K562 (cell line): ENCODE measurements at regions not wholly inside any gene's neighbourhood (a gene's known extent, or its start where the extent isn't known, plus 50 kb on each side); places are given as distances from the start of the nearest gene placed in this dataset.
"Not testable (repeated sequence)": the region's sequence is repeated elsewhere in the genome, so short reads cannot be mapped to it uniquely, and the experiment has no call there.

Experiments used
- ATAC-seq: fragments of 200-7000 bp; cut with Tn5 transposase; 3 replicates; pipeline ENCODE4 v1.9.1; 2020; ENCODE audit warnings: moderate library complexity
- BruUV-seq: library from RNA; stranded (reverse); fragments of 400-500 nt; replicated peaks from 2 replicates; lab custom pipeline; 2021; lab: Mats Ljungman, UMichigan
- CTCF ChIA-PET: fragments of 300-600 bp; formaldehyde crosslinking; extraction: SDS; loops from one replicate; lab custom pipeline; 2021; ENCODE audit warnings: low intra/inter-chr PET ratio; lab: Yijun Ruan, JAX
- POLR2A ChIA-PET: fragments of 300-600, 350-650 bp; sonication (Branson Sonifier 250); formaldehyde crosslinking; extraction: SDS; loops from one replicate; lab custom pipeline; 2021; ENCODE audit warnings: antibody characterized with exemption, inconsistent platforms; lab: Yijun Ruan, JAX
- DNase-seq, 4 experiments: peaks; one replicate each; pipeline versions ENCODE4 v3.0.0 to v3.0.0-alpha.2; 2011 to 2018; ENCODE audit warnings: low spot score in 3 of 4, mixed read lengths in 3 of 4; ENCODE audit errors: extremely low read depth in 1 of 4
- FAIRE-seq: peaks from 2 replicates; lab custom pipeline; 2011; peaks lifted over from hg19 to GRCh38; lab: Jason Lieb, UNC
- H2AFZ ChIP-seq: 2 replicates; pipeline ENCODE4 v1.6.0; 2011; ENCODE audit warnings: low read depth, low read length, control low read depth, inconsistent platforms
- H3K27ac ChIP-seq: fragments of 200-600 bp; 3 replicates; pipeline ENCODE4 v1.8.0; 2011; ENCODE audit warnings: low read depth, mild to moderate bottlenecking, control low read depth, inconsistent platforms, low read length, moderate library complexity, mixed read lengths; ENCODE audit errors: extremely low read depth
- H3K27me3 ChIP-seq, 2 experiments: fragments of 300-600 bp in 1 of 2; 2 replicates in 1 of 2; 3 replicates in 1 of 2; pipeline versions ENCODE4 v1.6.0 to v1.8.0; 2011; ENCODE audit warnings: inconsistent platforms in 2 of 2, low read length in 2 of 2, mild to moderate bottlenecking in 1 of 2, mixed read lengths in 1 of 2, moderate library complexity in 1 of 2; ENCODE audit not compliant: control insufficient read depth in 2 of 2, insufficient read depth in 2 of 2
- H3K36me3 ChIP-seq: fragments of 300-600 bp; 3 replicates; pipeline ENCODE4 v1.8.0; 2011; ENCODE audit warnings: mild to moderate bottlenecking, low read length, inconsistent platforms; ENCODE audit not compliant: control insufficient read depth, insufficient read depth
- H3K4me1 ChIP-seq, 2 experiments: fragments of 200-600 bp in 1 of 2; replicated peaks in 1 of 2; 2 replicates in 1 of 2; 3 replicates in 1 of 2; pipeline versions ENCODE4 v1.5.1 to v1.8.0; 2011; ENCODE audit warnings: inconsistent platforms in 2 of 2, low read length in 2 of 2, mild to moderate bottlenecking in 1 of 2, mixed read lengths in 1 of 2, moderate library complexity in 1 of 2; ENCODE audit not compliant: control insufficient read depth in 2 of 2, insufficient read depth in 2 of 2
- H3K4me2 ChIP-seq: 2 replicates; pipeline ENCODE4 v1.6.1; 2011; ENCODE audit warnings: low read length, control low read depth, inconsistent platforms, mixed read lengths; ENCODE audit not compliant: insufficient read depth
- H3K4me3 ChIP-seq: fragments of 200-600 bp; sonication (generic), shearing (Covaris generic); 2 replicates; pipeline ENCODE4 v1.5.1; 2016; ENCODE audit warnings: control low read depth, inconsistent platforms
- H3K79me2 ChIP-seq: fragments of 200-600 bp; 3 replicates; pipeline ENCODE4 v1.8.0; 2011; ENCODE audit warnings: low read length, inconsistent platforms; ENCODE audit not compliant: control insufficient read depth, insufficient read depth
- H3K9ac ChIP-seq, 2 experiments: 2 replicates each; pipeline versions ENCODE4 v1.6.0 to v1.6.1; 2011; ENCODE audit warnings: low read depth in 2 of 2, low read length in 2 of 2, control low read depth in 1 of 2, inconsistent platforms in 1 of 2, mild to moderate bottlenecking in 1 of 2, mixed read lengths in 1 of 2; ENCODE audit not compliant: insufficient read depth in 1 of 2
- H3K9me1 ChIP-seq: one replicate; pipeline ENCODE4 v1.6.0; 2011; ENCODE audit warnings: inconsistent platforms, mild to moderate bottlenecking, low read length, moderate library complexity; ENCODE audit not compliant: control insufficient read depth, insufficient read depth
- H3K9me3 ChIP-seq: replicated peaks from 2 replicates; pipeline ENCODE4 v1.5.1; 2011; ENCODE audit warnings: low read depth, low read length, inconsistent platforms; ENCODE audit not compliant: control insufficient read depth, insufficient read depth
- H4K20me1 ChIP-seq: replicated peaks from 2 replicates; pipeline ENCODE4 v1.6.1; 2011; ENCODE audit warnings: low read length, inconsistent platforms, mixed read lengths; ENCODE audit not compliant: control insufficient read depth, insufficient read depth
- BCOR ChIP-seq: fragments of 450-650 bp; IDR thresholded peaks from 2 replicates; pipeline ENCODE4 v1.6.1; 2016
- KDM1A ChIP-seq, 2 experiments: fragments of 450-650 bp; IDR thresholded peaks; 2 replicates each; pipeline ENCODE4 v1.6.1; 2016; ENCODE audit warnings: mild to moderate bottlenecking in 2 of 2
- PHB2 ChIP-seq: fragments of 450-650 bp; IDR thresholded peaks from 2 replicates; pipeline ENCODE4 v1.6.1; 2017; ENCODE audit warnings: low read depth
- RBM25 ChIP-seq: fragments of 200-400 bp; formaldehyde crosslinking; IDR thresholded peaks from 2 replicates; pipeline ENCODE4 v1.6.1; 2018; ENCODE audit warnings: low read length, low read depth, moderate library complexity; ENCODE audit not compliant: severe bottlenecking
- ZFX ChIP-seq: sonication (generic); formaldehyde crosslinking; IDR thresholded peaks from 2 replicates; pipeline ENCODE4 v1.8.0; 2022; ENCODE audit warnings: mild to moderate bottlenecking, missing genetic modification reagents, moderate library complexity
- ZNF146 ChIP-seq: IDR thresholded peaks from one replicate; pipeline ENCODE4 v1.6.1; 2018; ENCODE audit warnings: missing compliant biosample characterization; ENCODE audit not compliant: unreplicated experiment
- ZNF318 ChIP-seq, 2 experiments: fragments of 450-650 bp; IDR thresholded peaks; 2 replicates each; pipeline ENCODE4 v1.6.1; 2016; ENCODE audit warnings: mild to moderate bottlenecking in 2 of 2, borderline replicate concordance in 1 of 2, low read depth in 1 of 2, moderate library complexity in 1 of 2
- WGBS: fragments of 100-300 bp; shearing (Covaris generic); methylation state at CpG from one replicate; pipeline ENCODE4 v1.1.6; 2016; ENCODE audit warnings: low coverage, mixed read lengths; ENCODE audit not compliant: insufficient coverage; ENCODE audit errors: missing lambda C conversion rate; 5-methylcytosine and 5-hydroxymethylcytosine counted together
- in situ Hi-C: fragments of 300-500 bp; cut with MboI; formaldehyde crosslinking; loops from 4 replicates; pipeline ENCODE4 v1.15.0; 2018; ENCODE audit warnings: inconsistent platforms, mixed read lengths
- intact Hi-C: fragments of 100-400 bp; cut with micrococcal nuclease; formaldehyde crosslinking; loops from 2 replicates; pipeline ENCODE4 v1.14.2; 2022

- H3K27ac ChIP-seq, intact Hi-C loops, POLR2A ChIA-PET, BruUV-seq, H3K27me3 ChIP-seq, H3K79me2 ChIP-seq, H3K9ac ChIP-seq, H3K9me3 ChIP-seq, CTCF ChIA-PET, ATAC-seq, H3K9me1 ChIP-seq, H3K4me3 ChIP-seq, DNase-seq, FAIRE-seq, H4K20me1 ChIP-seq, H3K4me1 ChIP-seq, in situ Hi-C loops, H3K4me2 ChIP-seq, H2AFZ ChIP-seq, H3K36me3 ChIP-seq: not testable (repeated sequence)
- WGBS: 16% methylated on average over 2 of the region's 2 CpGs
- 0 out of 4 replicates have a peak, but pooled peaks of 1 of the 2 experiments have one; percentile 18 for TF ChIP-seq KDM1A (IDR thresholded peaks at IDR 0.05)
- peak; percentile 79 for TF ChIP-seq ZNF146 (CRISPR knock-in tag)
- peak; percentile 52; the same call in 1 of the 2 replicates for TF ChIP-seq BCOR
- TF ChIP-seq RBM25: peak; percentile 22
These were observed 1743.6 kb upstream of the RAG2 start for GRCh38 chr11:38341612-38342011.

- Histone ChIP-seq H3K79me2 (peaks cover 19% of the 10 kb centered on the region), H3K27ac (no peak overlapping the region), H3K4me3 (no peak overlapping the region), H3K4me2 (peak overlapping the region; percentile 14), H3K9me3 (no peaks in the 10 kb centered on the region; the same call in 1 of the 2 replicates), H3K9me1 (no peaks in the 10 kb centered on the region), H2AFZ (peak overlapping the region; percentile 66), H3K36me3 (no peaks in the 10 kb centered on the region), H3K9ac (no peak overlapping the region), H3K4me1 (no peaks in the 10 kb centered on the region), H4K20me1 (no peaks in the 10 kb centered on the region), H3K27me3 (no peaks in the 10 kb centered on the region)
- intact Hi-C loops (no loop called here), in situ Hi-C loops (no loop called here)
- 16% methylated on average over 8 of the region's 8 CpGs for WGBS
- FAIRE-seq: no peak
- POLR2A ChIA-PET: no interaction called here
- BruUV-seq: no TSS peak
- TF ChIP-seq PHB2: no peak
- no peak for TF ChIP-seq ZNF318 (IDR thresholded peaks at IDR 0.05; ENCODE audit: borderline replicate concordance in 1 of 2, low read depth in 1 of 2)
- TF ChIP-seq ZFX: no peak
- CTCF ChIA-PET: no interaction called here
- DNase-seq: no peak
- no peak for ATAC-seq
These were observed 1741.9 kb upstream of the RAG2 start for GRCh38 chr11:38339835-38340440.
